ENCODE measurements at regions not wholly inside any gene's neighbourhood (a gene's known extent, or its start where the extent isn't known, plus 50 kb on each side); places are given as distances from the start of the nearest gene placed in this dataset.

GRCh38 chr13:61294467-61295191, 121.0 kb downstream of the PCDH20 start:
- H3K9me3 Mint-ChIP-seq, result peaks cover 2 to 6% (median 4%) of the 10 kb centered on the region in 7 donors
- H3K4me3 ChIP-seq (replicated peaks in 1 of 3; ENCODE audit: low read depth in 2 of 3, low read length in 3 of 3), result no peak overlapping the region
- H3K9me3 ChIP-seq (replicated peaks in 1 of 2; ENCODE audit: control insufficient read depth in 1 of 2, insufficient read depth in 1 of 2, low read length in 2 of 2), result peaks cover 11 to 19% of the 10 kb centered on the region in 2 donors
- 100% methylated on average over 1 of the region's 2 CpGs for WGBS (ENCODE audit: insufficient coverage)
- no peaks in the 10 kb centered on the region for H3K4me1 Mint-ChIP-seq
- intact Hi-C loops (cut with micrococcal nuclease), result no loop called here
- no peak overlapping the region for H3K4me2 ChIP-seq (replicated peaks; ENCODE audit: extremely low read depth, low read length, poor library complexity, severe bottlenecking)
- no peak overlapping the region for H3K27ac Mint-ChIP-seq
- no peak overlapping the region for H3K9ac ChIP-seq (ENCODE audit: insufficient read depth, low read length, poor library complexity, severe bottlenecking)
- H3K36me3 Mint-ChIP-seq, result no peaks in the 10 kb centered on the region
- H4K20me1 ChIP-seq (ENCODE audit: insufficient read depth, low read length), result no peaks in the 10 kb centered on the region
- H2AFZ ChIP-seq (ENCODE audit: insufficient read depth, low read depth, low read length, poor library complexity, severe bottlenecking), result no peak overlapping the region
- no peak overlapping the region for H3K27ac ChIP-seq (ENCODE audit: low read depth in 1 of 2, low read length in 2 of 2)
- TF ChIP-seq CTCF (IDR thresholded peaks at IDR 0.05), result no peak
- no peak overlapping the region for H3K4me3 Mint-ChIP-seq
- DNase-seq, result no peak
- H3K79me2 ChIP-seq (ENCODE audit: insufficient read depth, low read length), result no peaks in the 10 kb centered on the region
- H3K4me1 ChIP-seq (ENCODE audit: control insufficient read depth in 1 of 2, insufficient read depth in 2 of 2, low read length in 2 of 2), result no peaks in the 10 kb centered on the region
- H3K27me3 Mint-ChIP-seq (ENCODE audit: low read depth in 3 of 3), result no peaks in the 10 kb centered on the region
- H3K36me3 ChIP-seq (replicated peaks in 1 of 2; ENCODE audit: control insufficient read depth in 1 of 2, insufficient read depth in 2 of 2, low read length in 2 of 2), result no peaks in the 10 kb centered on the region
- H3K27me3 ChIP-seq (ENCODE audit: control insufficient read depth in 2 of 2, insufficient read depth in 2 of 2, low read length in 2 of 2), result no peaks in the 10 kb centered on the region

- no peak for DNase-seq
- Histone ChIP-seq H3K4me3 (replicated peaks in 1 of 3; ENCODE audit: low read depth in 2 of 3, low read length in 3 of 3) (no peak overlapping the region), H3K27ac (ENCODE audit: low read depth in 1 of 2, low read length in 2 of 2) (no peak overlapping the region), H3K27me3 (ENCODE audit: control insufficient read depth in 2 of 2, insufficient read depth in 2 of 2, low read length in 2 of 2) (no peaks in the 10 kb centered on the region), H3K4me2 (replicated peaks; ENCODE audit: extremely low read depth, low read length, poor library complexity, severe bottlenecking) (no peak overlapping the region), H3K9me3 (replicated peaks in 1 of 2; ENCODE audit: control insufficient read depth in 1 of 2, insufficient read depth in 1 of 2, low read length in 2 of 2) (peaks cover 0 to 4% of the 10 kb centered on the region in 2 donors), H3K36me3 (replicated peaks in 1 of 2; ENCODE audit: control insufficient read depth in 1 of 2, insufficient read depth in 2 of 2, low read length in 2 of 2) (no peaks in the 10 kb centered on the region), H2AFZ (ENCODE audit: insufficient read depth, low read depth, low read length, poor library complexity, severe bottlenecking) (no peak overlapping the region), H3K4me1 (ENCODE audit: control insufficient read depth in 1 of 2, insufficient read depth in 2 of 2, low read length in 2 of 2) (no peaks in the 10 kb centered on the region), H3K9ac (ENCODE audit: insufficient read depth, low read length, poor library complexity, severe bottlenecking) (no peak overlapping the region), H3K79me2 (ENCODE audit: insufficient read depth, low read length) (no peaks in the 10 kb centered on the region), H4K20me1 (ENCODE audit: insufficient read depth, low read length) (no peaks in the 10 kb centered on the region)
- TF ChIP-seq CTCF (IDR thresholded peaks at IDR 0.05), result no peak
- no peak overlapping the region for H3K27ac Mint-ChIP-seq
- H3K9me3 Mint-ChIP-seq, result peaks cover 0 to 4% (median 2%) of the 10 kb centered on the region in 7 donors
- no peak overlapping the region for H3K4me3 Mint-ChIP-seq
- intact Hi-C loops (cut with micrococcal nuclease), result no loop called here
- no peaks in the 10 kb centered on the region for H3K36me3 Mint-ChIP-seq
- H3K27me3 Mint-ChIP-seq (ENCODE audit: low read depth in 3 of 3), result peaks cover 0 to 2% (median 1%) of the 10 kb centered on the region in 3 donors
- no peaks in the 10 kb centered on the region for H3K4me1 Mint-ChIP-seq
- 80% methylated on average over 2 of the region's 4 CpGs for WGBS (ENCODE audit: insufficient coverage)
Observed at GRCh38 chr13:61286148-61286745, 129.4 kb downstream of the PCDH20 start.

All from CD14-positive monocyte (primary cell).